Tibial nerve (tissue), 4 donors: ENCODE measurements at regions not wholly inside any gene's neighbourhood (a gene's known extent, or its start where the extent isn't known, plus 50 kb on each side); places are given as distances from the start of the nearest gene placed in this dataset.

Experiments
- EP300 ChIP-seq, 2 donors: sonication (generic); formaldehyde crosslinking; IDR thresholded peaks; one replicate each; pipeline ENCODE4 v1.6.1; 2017; ENCODE audit warnings: antibody characterized with exemption in 2 of 2, mild to moderate bottlenecking in 1 of 2
- POLR2A ChIP-seq, 2 donors: fragments of 450-650 bp; IDR thresholded peaks; one replicate each; pipeline ENCODE4 v1.6.1; 2017; ENCODE audit warnings: antibody characterized with exemption in 2 of 2, mild to moderate bottlenecking in 2 of 2, moderate library complexity in 2 of 2
- TF ChIP-seq, protein P1 (sequence below), 5 experiments: fragments of 200-600 bp in 3 of 5; fragments of 450-650 bp in 2 of 5; sonication (generic) in 3 of 5; IDR thresholded peaks; one replicate each; pipeline ENCODE4 v1.5.1; 2016 to 2019; ENCODE audit warnings: antibody characterized with exemption in 5 of 5, mild to moderate bottlenecking in 3 of 5, moderate library complexity in 2 of 5

DNA sequence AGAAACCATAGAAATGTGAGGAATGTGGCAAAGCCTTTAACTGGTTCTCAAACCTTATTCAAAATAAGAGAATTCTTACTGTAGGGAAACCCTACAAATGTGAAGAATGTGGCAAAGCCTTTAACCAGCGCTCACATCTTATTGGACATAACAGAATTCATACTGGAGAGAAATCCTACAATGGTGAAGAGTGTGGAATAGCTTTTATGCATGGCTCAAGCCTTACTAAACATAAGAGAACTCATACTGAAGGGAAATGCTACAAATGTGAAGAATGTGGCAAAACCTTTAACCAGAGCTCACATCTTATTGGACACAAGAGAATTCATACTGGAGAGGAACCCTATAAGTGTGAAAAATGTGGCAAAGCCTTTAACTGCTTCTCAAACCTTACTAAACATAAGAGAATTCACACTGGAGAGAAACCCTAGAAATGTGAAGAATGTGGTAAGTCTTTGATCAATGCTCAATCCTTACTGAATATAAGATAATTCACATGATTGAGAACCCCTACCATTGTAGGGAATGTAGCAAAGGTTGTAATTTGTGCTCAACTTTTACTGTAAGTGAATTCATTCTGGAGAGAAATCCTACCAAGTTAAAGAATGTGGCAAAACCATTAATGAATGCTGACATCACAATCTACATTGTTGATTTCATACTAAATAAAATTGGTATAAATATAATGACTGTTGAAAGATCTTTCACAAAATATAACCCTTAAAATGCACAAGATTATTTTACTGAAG is 142.5 kb upstream of the ZNF479 start:
- TF ChIP-seq, protein P1, sequence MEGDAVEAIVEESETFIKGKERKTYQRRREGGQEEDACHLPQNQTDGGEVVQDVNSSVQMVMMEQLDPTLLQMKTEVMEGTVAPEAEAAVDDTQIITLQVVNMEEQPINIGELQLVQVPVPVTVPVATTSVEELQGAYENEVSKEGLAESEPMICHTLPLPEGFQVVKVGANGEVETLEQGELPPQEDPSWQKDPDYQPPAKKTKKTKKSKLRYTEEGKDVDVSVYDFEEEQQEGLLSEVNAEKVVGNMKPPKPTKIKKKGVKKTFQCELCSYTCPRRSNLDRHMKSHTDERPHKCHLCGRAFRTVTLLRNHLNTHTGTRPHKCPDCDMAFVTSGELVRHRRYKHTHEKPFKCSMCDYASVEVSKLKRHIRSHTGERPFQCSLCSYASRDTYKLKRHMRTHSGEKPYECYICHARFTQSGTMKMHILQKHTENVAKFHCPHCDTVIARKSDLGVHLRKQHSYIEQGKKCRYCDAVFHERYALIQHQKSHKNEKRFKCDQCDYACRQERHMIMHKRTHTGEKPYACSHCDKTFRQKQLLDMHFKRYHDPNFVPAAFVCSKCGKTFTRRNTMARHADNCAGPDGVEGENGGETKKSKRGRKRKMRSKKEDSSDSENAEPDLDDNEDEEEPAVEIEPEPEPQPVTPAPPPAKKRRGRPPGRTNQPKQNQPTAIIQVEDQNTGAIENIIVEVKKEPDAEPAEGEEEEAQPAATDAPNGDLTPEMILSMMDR (IDR thresholded peaks at IDR 0.05) = no peak
- TF ChIP-seq POLR2A (IDR thresholded peaks at IDR 0.05) = no peak
- TF ChIP-seq EP300 (IDR thresholded peaks at IDR 0.05) = no peak
